Hepatocyte (in vitro differentiated cells): ENCODE measurements at regions not wholly inside any gene's neighbourhood (a gene's known extent, or its start where the extent isn't known, plus 50 kb on each side); places are given as distances from the start of the nearest gene placed in this dataset.

Source experiments
- DNase-seq: peaks from one replicate; pipeline ENCODE4 v3.0.0-alpha.2; 2016; ENCODE audit warnings: low spot score
- H2AFZ ChIP-seq: fragments of 200-600 bp; sonication (generic); 2 replicates; pipeline ENCODE4 v1.6.0; 2016; ENCODE audit warnings: antibody characterized with exemption, mild to moderate bottlenecking
- H3K27ac ChIP-seq: fragments of 200-600 bp; sonication (generic); 2 replicates; pipeline ENCODE4 v1.5.1; 2016; ENCODE audit warnings: mild to moderate bottlenecking
- H3K27me3 ChIP-seq: fragments of 200-600 bp; sonication (generic); 2 replicates; pipeline ENCODE4 v1.6.1; 2016
- H3K36me3 ChIP-seq: fragments of 200-600 bp; sonication (generic); replicated peaks from 2 replicates; pipeline ENCODE4 v1.5.1; 2016; ENCODE audit warnings: low read depth; ENCODE audit not compliant: insufficient read depth
- H3K4me1 ChIP-seq: fragments of 200-600 bp; sonication (generic); 2 replicates; pipeline ENCODE4 v1.5.1; 2016; ENCODE audit warnings: mild to moderate bottlenecking, moderate library complexity; ENCODE audit not compliant: insufficient read depth
- H3K4me2 ChIP-seq: fragments of 200-600 bp; sonication (generic); 2 replicates; pipeline ENCODE4 v1.6.0; 2016
- H3K4me3 ChIP-seq: fragments of 200-600 bp; sonication (generic); 2 replicates; pipeline ENCODE4 v1.5.1; 2016; ENCODE audit warnings: mild to moderate bottlenecking
- H3K79me2 ChIP-seq: fragments of 200-600 bp; sonication (generic); 2 replicates; pipeline ENCODE4 v1.6.0; 2017; ENCODE audit warnings: mild to moderate bottlenecking
- H3K9me2 ChIP-seq: fragments of 200-600 bp; sonication (generic); replicated peaks from 2 replicates; pipeline ENCODE4 v1.6.0; 2017; ENCODE audit warnings: mild to moderate bottlenecking; ENCODE audit not compliant: insufficient read depth
- H3K9me3 ChIP-seq: fragments of 200-600 bp; sonication (generic); 2 replicates; pipeline ENCODE4 v1.5.1; 2016; ENCODE audit warnings: low read depth, mild to moderate bottlenecking
- H4K20me1 ChIP-seq: fragments of 200-600 bp; sonication (generic); 2 replicates; pipeline ENCODE4 v1.6.0; 2016; ENCODE audit warnings: mild to moderate bottlenecking; ENCODE audit not compliant: insufficient read depth, poor library complexity, severe bottlenecking
- EZH2 ChIP-seq: fragments of 200-600 bp; sonication (generic); IDR thresholded peaks from 2 replicates; pipeline ENCODE4 v1.6.1; 2016; ENCODE audit warnings: antibody characterized with exemption, mild to moderate bottlenecking, borderline replicate concordance
- EZH2phosphoT487 ChIP-seq: fragments of 200-600 bp; sonication (generic); IDR thresholded peaks from one replicate; pipeline ENCODE4 v1.6.1; 2018; ENCODE audit warnings: antibody characterized with exemption, mild to moderate bottlenecking, low read depth, moderate library complexity; ENCODE audit not compliant: unreplicated experiment, severe bottlenecking
- WGBS: methylation state at CpG from one replicate; pipeline ENCODE4 v1.1.6; 2016; ENCODE audit warnings: low lambda C conversion rate; ENCODE audit errors: missing lambda C conversion rate; 5-methylcytosine and 5-hydroxymethylcytosine counted together
- TF ChIP-seq, protein P1 (sequence below): fragments of 200-600 bp; sonication (generic); IDR thresholded peaks from 2 replicates; pipeline ENCODE4 v1.5.1; 2016; ENCODE audit warnings: antibody characterized with exemption, mild to moderate bottlenecking; ENCODE audit not compliant: poor library complexity

DNA sequence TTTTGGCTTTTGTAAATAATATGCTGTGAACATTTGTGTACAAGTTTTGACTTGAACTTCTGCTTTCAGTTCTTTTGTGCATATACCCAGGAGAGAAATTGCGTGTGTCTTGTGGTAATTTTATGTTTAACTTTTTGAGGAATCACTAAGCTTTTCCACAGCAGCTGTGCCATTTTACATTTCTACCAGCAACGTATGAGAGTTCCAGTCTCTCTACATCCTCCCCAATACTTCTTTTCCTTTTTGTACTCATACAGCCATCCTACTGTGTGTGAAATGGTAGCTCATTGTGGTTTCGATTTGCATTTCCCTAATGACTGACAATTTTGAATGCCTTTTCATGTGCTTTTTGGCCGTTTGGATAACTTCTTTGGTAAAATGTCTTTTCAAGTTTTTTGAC lies 66.3 kb upstream of the INHBA start:
- no peaks in the 10 kb centered on the region for H3K36me3 ChIP-seq
- no peaks in the 10 kb centered on the region for H3K27me3 ChIP-seq
- WGBS = 89% methylated on average over 4 of the region's 4 CpGs
- no peak overlapping the region for H2AFZ ChIP-seq
- no peaks in the 10 kb centered on the region for H3K4me1 ChIP-seq
- H4K20me1 ChIP-seq = no peaks in the 10 kb centered on the region
- no peak overlapping the region for H3K27ac ChIP-seq
- no peak for DNase-seq
- H3K4me3 ChIP-seq = no peak overlapping the region
- H3K79me2 ChIP-seq = no peaks in the 10 kb centered on the region
- H3K9me3 ChIP-seq = no peaks in the 10 kb centered on the region
- no peaks in the 10 kb centered on the region for H3K9me2 ChIP-seq
- TF ChIP-seq EZH2 (no peak), EZH2phosphoT487 (no peak)
- TF ChIP-seq, protein P1, sequence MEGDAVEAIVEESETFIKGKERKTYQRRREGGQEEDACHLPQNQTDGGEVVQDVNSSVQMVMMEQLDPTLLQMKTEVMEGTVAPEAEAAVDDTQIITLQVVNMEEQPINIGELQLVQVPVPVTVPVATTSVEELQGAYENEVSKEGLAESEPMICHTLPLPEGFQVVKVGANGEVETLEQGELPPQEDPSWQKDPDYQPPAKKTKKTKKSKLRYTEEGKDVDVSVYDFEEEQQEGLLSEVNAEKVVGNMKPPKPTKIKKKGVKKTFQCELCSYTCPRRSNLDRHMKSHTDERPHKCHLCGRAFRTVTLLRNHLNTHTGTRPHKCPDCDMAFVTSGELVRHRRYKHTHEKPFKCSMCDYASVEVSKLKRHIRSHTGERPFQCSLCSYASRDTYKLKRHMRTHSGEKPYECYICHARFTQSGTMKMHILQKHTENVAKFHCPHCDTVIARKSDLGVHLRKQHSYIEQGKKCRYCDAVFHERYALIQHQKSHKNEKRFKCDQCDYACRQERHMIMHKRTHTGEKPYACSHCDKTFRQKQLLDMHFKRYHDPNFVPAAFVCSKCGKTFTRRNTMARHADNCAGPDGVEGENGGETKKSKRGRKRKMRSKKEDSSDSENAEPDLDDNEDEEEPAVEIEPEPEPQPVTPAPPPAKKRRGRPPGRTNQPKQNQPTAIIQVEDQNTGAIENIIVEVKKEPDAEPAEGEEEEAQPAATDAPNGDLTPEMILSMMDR = no peak
- no peak overlapping the region for H3K4me2 ChIP-seq

DNA sequence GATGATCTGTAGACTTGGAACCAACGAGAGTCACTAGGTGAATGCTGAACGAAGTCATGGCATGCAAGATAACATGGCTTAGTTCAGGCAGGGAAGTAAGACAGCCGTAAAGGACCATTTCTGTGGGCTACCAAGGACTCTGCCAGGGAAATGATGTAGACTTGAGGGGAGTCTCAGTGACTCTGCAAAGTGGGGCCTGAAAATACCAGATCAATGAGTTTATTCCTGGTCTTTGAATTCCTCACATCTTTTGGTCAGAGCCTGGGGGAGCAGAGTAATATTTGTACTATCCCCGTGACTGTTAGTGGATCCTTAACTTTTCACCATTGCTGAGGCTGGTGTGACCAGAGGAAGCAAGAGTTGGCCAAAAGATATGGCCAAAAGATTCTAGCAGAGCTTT lies 60.7 kb upstream of the INHBA start:
- H3K9me3 ChIP-seq = no peaks in the 10 kb centered on the region
- no peak overlapping the region for H3K27ac ChIP-seq
- H3K36me3 ChIP-seq = no peaks in the 10 kb centered on the region
- H3K4me1 ChIP-seq = no peaks in the 10 kb centered on the region
- H3K4me2 ChIP-seq = no peak overlapping the region
- DNase-seq = no peak
- TF ChIP-seq EZH2 (no peak), EZH2phosphoT487 (no peak)
- TF ChIP-seq, protein P1 = no peak
- 84% methylated on average over 4 of the region's 4 CpGs for WGBS
- no peaks in the 10 kb centered on the region for H3K27me3 ChIP-seq
- no peaks in the 10 kb centered on the region for H4K20me1 ChIP-seq
- H3K9me2 ChIP-seq = no peaks in the 10 kb centered on the region
- no peak overlapping the region for H2AFZ ChIP-seq
- H3K4me3 ChIP-seq = no peak overlapping the region
- no peaks in the 10 kb centered on the region for H3K79me2 ChIP-seq

DNA sequence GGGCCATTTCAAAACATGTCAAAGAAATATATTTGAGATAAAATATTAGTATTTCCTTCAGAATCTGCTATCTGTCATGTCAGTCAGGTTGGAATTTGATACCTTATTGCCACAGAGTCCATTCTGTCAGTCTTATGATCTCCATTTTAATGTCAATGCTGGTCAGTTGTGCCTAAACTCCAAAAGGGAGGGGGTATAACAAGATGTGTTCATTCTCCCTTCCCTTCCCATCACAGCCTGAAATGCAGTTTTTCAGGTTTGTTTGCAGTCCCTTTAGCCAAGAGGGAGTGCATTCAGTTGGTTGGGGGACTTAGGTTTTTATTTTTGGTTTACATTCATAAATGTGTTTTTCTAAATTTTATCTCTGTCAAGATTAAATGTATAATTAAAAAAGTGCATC lies 59.8 kb upstream of the INHBA start:
- H2AFZ ChIP-seq = no peak overlapping the region
- H3K27me3 ChIP-seq = no peaks in the 10 kb centered on the region
- H3K4me3 ChIP-seq = no peak overlapping the region
- H3K4me2 ChIP-seq = no peak overlapping the region
- no peaks in the 10 kb centered on the region for H4K20me1 ChIP-seq
- H3K36me3 ChIP-seq = no peaks in the 10 kb centered on the region
- DNase-seq = no peak
- H3K9me2 ChIP-seq = no peaks in the 10 kb centered on the region
- TF ChIP-seq EZH2 (no peak), EZH2phosphoT487 (no peak)
- TF ChIP-seq, protein P1 = no peak
- no peak overlapping the region for H3K27ac ChIP-seq
- no peaks in the 10 kb centered on the region for H3K9me3 ChIP-seq
- H3K4me1 ChIP-seq = no peaks in the 10 kb centered on the region
- H3K79me2 ChIP-seq = no peaks in the 10 kb centered on the region

DNA sequence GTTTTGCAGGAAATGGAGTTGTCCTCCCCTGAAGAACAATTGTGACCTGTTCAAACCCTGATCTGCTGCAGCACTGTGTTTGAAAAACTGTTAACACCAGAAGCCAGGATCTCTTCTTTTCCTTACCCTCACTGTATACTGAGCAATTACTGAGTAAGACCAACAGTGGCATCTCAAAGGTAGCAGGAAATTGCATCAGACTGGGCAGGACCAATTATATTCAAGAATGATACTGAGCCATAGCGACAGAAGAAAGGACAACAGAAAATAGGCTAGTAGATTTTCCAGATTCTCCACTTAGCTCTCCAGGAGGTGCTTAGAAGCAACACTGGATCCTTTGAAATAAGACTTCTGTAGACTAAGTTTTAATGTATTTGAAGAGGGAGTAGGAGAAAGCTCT lies 57.4 kb upstream of the INHBA start:
- Histone ChIP-seq H3K79me2 (no peaks in the 10 kb centered on the region), H3K27ac (no peak overlapping the region), H3K9me3 (peaks cover 20% of the 10 kb centered on the region), H3K36me3 (no peaks in the 10 kb centered on the region), H3K4me1 (no peaks in the 10 kb centered on the region), H3K9me2 (no peaks in the 10 kb centered on the region), H3K4me3 (no peak overlapping the region), H4K20me1 (no peaks in the 10 kb centered on the region), H2AFZ (no peak overlapping the region), H3K27me3 (no peaks in the 10 kb centered on the region), H3K4me2 (no peak overlapping the region)
- 96% methylated on average over 1 of the region's 1 CpG for WGBS
- DNase-seq = no peak
- no peak for TF ChIP-seq EZH2phosphoT487
- TF ChIP-seq EZH2 = no peak
- TF ChIP-seq, protein P1 = no peak
